Caco-2 (cell line): ENCODE measurements at regions not wholly inside any gene's neighbourhood (a gene's known extent, or its start where the extent isn't known, plus 50 kb on each side); places are given as distances from the start of the nearest gene placed in this dataset.

Source experiments
- BruUV-seq: library from RNA; stranded (reverse); fragments of 400-500 nt; replicated peaks from 2 replicates; lab custom pipeline; 2021; lab: Mats Ljungman, UMichigan
- CTCF ChIA-PET: fragments of 300-600 bp; sonication (Branson Sonifier 250); formaldehyde crosslinking; loops from one replicate; lab custom pipeline; 2022; ENCODE audit warnings: antibody characterized with exemption; lab: Charles Lee
- POLR2A ChIA-PET: fragments of 300-600 bp; sonication (Branson Sonifier 250); formaldehyde crosslinking; loops from one replicate; lab custom pipeline; 2022; ENCODE audit warnings: antibody characterized with exemption; lab: Charles Lee
- DNase-seq, 2 experiments: peaks; one replicate each; pipeline versions ENCODE4 v3.0.0 to v3.0.0-alpha.2; 2020 to 2022
- H3K27me3 ChIP-seq: replicated peaks from 2 replicates; pipeline ENCODE4 v1.6.0; 2011; ENCODE audit warnings: low read length; ENCODE audit not compliant: control insufficient read depth, insufficient read depth
- H3K36me3 ChIP-seq: 2 replicates; pipeline ENCODE4 v1.5.1; 2011; ENCODE audit warnings: low read length; ENCODE audit not compliant: control insufficient read depth, insufficient read depth
- H3K4me1 ChIP-seq: fragments of 250-450 bp; sonication (Bioruptor Pico); 2 replicates; pipeline ENCODE4 v1.5.1; 2020; ENCODE audit warnings: mild to moderate bottlenecking
- H3K4me3 ChIP-seq: 2 replicates; pipeline ENCODE4 v1.5.1; 2011; ENCODE audit warnings: low read depth, mild to moderate bottlenecking, control low read depth, low read length
- H3K9me3 ChIP-seq: fragments of 250-450 bp; sonication (Bioruptor Pico); 2 replicates; pipeline ENCODE4 v1.5.1; 2020; ENCODE audit warnings: mild to moderate bottlenecking, moderate library complexity
- H3K27ac Mint-ChIP-seq: one replicate; pipeline ENCODE4 v1.8.0; 2022; ENCODE audit warnings: mixed read lengths; ENCODE audit not compliant: unreplicated experiment
- H3K27me3 Mint-ChIP-seq: one replicate; pipeline ENCODE4 v1.8.0; 2022; ENCODE audit warnings: mixed read lengths; ENCODE audit not compliant: insufficient read depth, unreplicated experiment
- H3K36me3 Mint-ChIP-seq: one replicate; pipeline ENCODE4 v1.8.0; 2022; ENCODE audit warnings: mild to moderate bottlenecking, mixed read lengths; ENCODE audit not compliant: insufficient read depth, unreplicated experiment
- H3K4me1 Mint-ChIP-seq: one replicate; pipeline ENCODE4 v1.8.0; 2022; ENCODE audit warnings: low read depth, mixed read lengths; ENCODE audit not compliant: unreplicated experiment
- H3K4me3 Mint-ChIP-seq: one replicate; pipeline ENCODE4 v1.8.0; 2022; ENCODE audit warnings: mild to moderate bottlenecking, moderate library complexity, mixed read lengths; ENCODE audit not compliant: unreplicated experiment
- H3K9me3 Mint-ChIP-seq: one replicate; pipeline ENCODE4 v1.8.0; 2022; ENCODE audit warnings: mixed read lengths; ENCODE audit not compliant: unreplicated experiment
- intact Hi-C: fragments of 100-400 bp; cut with micrococcal nuclease; formaldehyde crosslinking; loops from one replicate; pipeline ENCODE4 v1.10.0; 2022; ENCODE audit not compliant: unreplicated experiment
- TF ChIP-seq, protein P1 (sequence below), 2 experiments: fragments of 200-600 bp in 1 of 2; IDR thresholded peaks; 1 replicate in 1 of 2; 2 replicates in 1 of 2; pipeline versions ENCODE4 v1.5.1 to v1.8.0; 2011 to 2022; ENCODE audit warnings: antibody characterized with exemption in 1 of 2, control low read depth in 1 of 2, inconsistent platforms in 1 of 2, low read depth in 1 of 2, low read length in 1 of 2, mild to moderate bottlenecking in 1 of 2, moderate library complexity in 1 of 2; ENCODE audit not compliant: insufficient read depth in 1 of 2, severe bottlenecking in 1 of 2, unreplicated experiment in 1 of 2

DNA sequence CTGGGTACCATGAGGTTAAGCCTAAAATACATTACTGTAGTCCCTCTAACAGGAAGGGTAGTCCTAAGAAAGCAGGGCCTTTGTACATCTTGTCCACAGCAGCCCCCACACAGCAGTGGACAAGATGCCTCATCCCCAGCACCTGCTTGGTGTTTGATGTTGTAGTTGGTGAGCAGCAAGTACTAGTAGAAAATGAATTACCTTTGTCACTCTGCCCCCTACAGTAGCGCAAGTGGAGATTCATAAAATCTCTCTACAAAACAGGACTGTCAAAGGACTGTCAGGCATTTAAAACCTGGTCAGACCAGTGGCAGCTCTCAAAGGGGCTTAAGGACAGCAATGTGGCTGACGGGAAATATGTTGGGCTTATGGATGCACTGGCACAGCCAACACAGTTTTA lies 122.5 kb downstream of the TMEM174 start:
- Mint-ChIP-seq H3K4me3 (no peak overlapping the region), H3K9me3 (no peaks in the 10 kb centered on the region), H3K27me3 (peaks cover 9% of the 10 kb centered on the region), H3K27ac (no peak overlapping the region), H3K4me1 (no peaks in the 10 kb centered on the region), H3K36me3 (peaks cover 5% of the 10 kb centered on the region)
- TF ChIP-seq, protein P1, sequence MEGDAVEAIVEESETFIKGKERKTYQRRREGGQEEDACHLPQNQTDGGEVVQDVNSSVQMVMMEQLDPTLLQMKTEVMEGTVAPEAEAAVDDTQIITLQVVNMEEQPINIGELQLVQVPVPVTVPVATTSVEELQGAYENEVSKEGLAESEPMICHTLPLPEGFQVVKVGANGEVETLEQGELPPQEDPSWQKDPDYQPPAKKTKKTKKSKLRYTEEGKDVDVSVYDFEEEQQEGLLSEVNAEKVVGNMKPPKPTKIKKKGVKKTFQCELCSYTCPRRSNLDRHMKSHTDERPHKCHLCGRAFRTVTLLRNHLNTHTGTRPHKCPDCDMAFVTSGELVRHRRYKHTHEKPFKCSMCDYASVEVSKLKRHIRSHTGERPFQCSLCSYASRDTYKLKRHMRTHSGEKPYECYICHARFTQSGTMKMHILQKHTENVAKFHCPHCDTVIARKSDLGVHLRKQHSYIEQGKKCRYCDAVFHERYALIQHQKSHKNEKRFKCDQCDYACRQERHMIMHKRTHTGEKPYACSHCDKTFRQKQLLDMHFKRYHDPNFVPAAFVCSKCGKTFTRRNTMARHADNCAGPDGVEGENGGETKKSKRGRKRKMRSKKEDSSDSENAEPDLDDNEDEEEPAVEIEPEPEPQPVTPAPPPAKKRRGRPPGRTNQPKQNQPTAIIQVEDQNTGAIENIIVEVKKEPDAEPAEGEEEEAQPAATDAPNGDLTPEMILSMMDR (IDR thresholded peaks at IDR 0.05; ENCODE audit: insufficient read depth in 1 of 2, low read depth in 1 of 2, low read length in 1 of 2, severe bottlenecking in 1 of 2, unreplicated experiment in 1 of 2) = peak in 1 of 2 experiments; percentile 46
- no TSS peak for BruUV-seq
- Histone ChIP-seq H3K4me3 (no peak overlapping the region), H3K4me1 (no peaks in the 10 kb centered on the region), H3K36me3 (no peaks in the 10 kb centered on the region), H3K27me3 (no peaks in the 10 kb centered on the region), H3K9me3 (no peaks in the 10 kb centered on the region)
- ChIA-PET CTCF (interaction anchor here (0.5 to 2.0 kb wide), 6 partner anchors 28 to 156 kb away, joined by 3 to 23 read pairs (median 4); no protein-coding TSS in a partner anchor), POLR2A (interaction anchor here (0.8 kb wide), 1 partner anchor 79 kb away, joined by 3 read pairs; no protein-coding TSS in a partner anchor)
- no peak for DNase-seq
- intact Hi-C loops = loop anchor here (1.0 kb wide), 1 partner anchor 79 kb away; no protein-coding TSS in a partner anchor

DNA sequence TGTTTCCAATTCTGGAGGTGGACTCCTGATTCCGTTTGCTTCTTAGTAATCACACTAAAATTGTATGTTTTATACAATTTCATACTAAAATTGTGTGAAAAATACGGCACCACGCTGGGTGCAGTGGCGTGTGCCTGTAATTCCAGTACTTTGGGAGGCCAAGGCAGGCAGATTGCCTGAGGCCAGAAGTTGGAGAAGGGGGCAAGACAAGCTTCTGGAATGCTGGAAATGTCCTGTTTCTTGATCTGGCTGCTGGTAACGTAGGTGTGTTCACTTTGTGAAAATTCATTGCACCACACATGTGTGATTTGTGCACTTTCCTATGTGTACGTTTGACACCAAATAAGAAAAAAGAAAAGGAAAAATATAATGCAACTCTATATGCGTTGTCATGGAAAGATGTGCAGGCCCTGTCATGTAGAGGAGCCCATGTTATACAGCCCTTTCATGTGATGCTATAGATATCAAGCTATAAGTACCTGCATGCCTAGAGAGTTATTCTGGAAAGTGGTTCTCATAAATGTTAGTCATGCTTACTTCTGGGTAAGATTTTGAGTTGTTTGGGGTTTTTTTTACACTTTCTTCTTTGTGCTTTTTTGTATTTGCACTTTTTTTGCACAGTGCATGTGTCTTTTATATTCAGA lies 119.9 kb downstream of the TMEM174 start:
- Mint-ChIP-seq H3K4me1 (no peaks in the 10 kb centered on the region), H3K9me3 (no peaks in the 10 kb centered on the region), H3K36me3 (peaks cover 5% of the 10 kb centered on the region), H3K4me3 (no peak overlapping the region), H3K27me3 (no peaks in the 10 kb centered on the region), H3K27ac (no peak overlapping the region)
- no TSS peak for BruUV-seq
- no peak for DNase-seq
- ChIA-PET CTCF (no interaction called here), POLR2A (no interaction called here)
- H3K27me3 ChIP-seq = no peaks in the 10 kb centered on the region
- intact Hi-C loops = no loop called here
- H3K4me3 ChIP-seq = no peak overlapping the region
- TF ChIP-seq, protein P1 (IDR thresholded peaks at IDR 0.05; ENCODE audit: insufficient read depth in 1 of 2, low read depth in 1 of 2, low read length in 1 of 2, severe bottlenecking in 1 of 2, unreplicated experiment in 1 of 2) = no peak
- no peaks in the 10 kb centered on the region for H3K4me1 ChIP-seq
- no peaks in the 10 kb centered on the region for H3K9me3 ChIP-seq
- H3K36me3 ChIP-seq = no peaks in the 10 kb centered on the region

DNA sequence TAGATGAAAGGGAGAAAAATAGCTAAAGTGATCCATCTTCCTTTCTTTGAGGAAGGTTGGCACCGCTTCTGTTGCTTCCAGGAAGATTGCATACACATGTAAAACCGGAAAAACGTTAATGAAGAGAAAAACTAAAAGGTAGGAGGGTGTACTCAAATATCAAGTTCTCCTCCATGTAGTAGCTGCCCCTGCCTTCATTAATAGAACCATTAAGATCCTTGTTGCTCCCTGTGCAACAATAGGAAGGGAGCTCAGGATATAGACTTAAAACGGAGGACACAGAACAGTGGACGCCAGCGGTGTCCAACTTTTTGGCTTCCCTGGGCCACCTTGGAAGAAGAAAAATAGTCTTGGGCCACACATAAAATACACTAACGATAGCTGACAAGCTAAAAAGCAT lies 118.9 kb downstream of the TMEM174 start:
- ChIA-PET CTCF (no interaction called here), POLR2A (interaction anchor here (0.6 kb wide), 1 partner anchor 73 kb away, joined by 3 read pairs; no protein-coding TSS in a partner anchor)
- intact Hi-C loops = no loop called here
- H3K36me3 ChIP-seq = no peaks in the 10 kb centered on the region
- no peaks in the 10 kb centered on the region for H3K4me1 ChIP-seq
- peaks cover 5% of the 10 kb centered on the region for H3K36me3 Mint-ChIP-seq
- no peaks in the 10 kb centered on the region for H3K27me3 ChIP-seq
- H3K9me3 Mint-ChIP-seq = no peaks in the 10 kb centered on the region
- H3K27ac Mint-ChIP-seq = no peak overlapping the region
- no peaks in the 10 kb centered on the region for H3K27me3 Mint-ChIP-seq
- H3K9me3 ChIP-seq = no peaks in the 10 kb centered on the region
- H3K4me3 ChIP-seq = no peak overlapping the region
- BruUV-seq = no TSS peak
- DNase-seq = no peak
- no peak overlapping the region for H3K4me3 Mint-ChIP-seq
- no peaks in the 10 kb centered on the region for H3K4me1 Mint-ChIP-seq
- TF ChIP-seq, protein P1 (IDR thresholded peaks at IDR 0.05; ENCODE audit: insufficient read depth in 1 of 2, low read depth in 1 of 2, low read length in 1 of 2, severe bottlenecking in 1 of 2, unreplicated experiment in 1 of 2) = no peak
